GM21360 (cell line): ENCODE measurements at regions not wholly inside any gene's neighbourhood (a gene's known extent, or its start where the extent isn't known, plus 50 kb on each side); places are given as distances from the start of the nearest gene placed in this dataset.

Experiments used
- ATAC-seq: cut with Tn5 transposase; IDR thresholded peaks from one replicate; pipeline ENCODE4 v1.9.1; 2021; ENCODE audit warnings: mild to moderate bottlenecking, moderate library complexity; ENCODE audit not compliant: unreplicated experiment

DNA sequence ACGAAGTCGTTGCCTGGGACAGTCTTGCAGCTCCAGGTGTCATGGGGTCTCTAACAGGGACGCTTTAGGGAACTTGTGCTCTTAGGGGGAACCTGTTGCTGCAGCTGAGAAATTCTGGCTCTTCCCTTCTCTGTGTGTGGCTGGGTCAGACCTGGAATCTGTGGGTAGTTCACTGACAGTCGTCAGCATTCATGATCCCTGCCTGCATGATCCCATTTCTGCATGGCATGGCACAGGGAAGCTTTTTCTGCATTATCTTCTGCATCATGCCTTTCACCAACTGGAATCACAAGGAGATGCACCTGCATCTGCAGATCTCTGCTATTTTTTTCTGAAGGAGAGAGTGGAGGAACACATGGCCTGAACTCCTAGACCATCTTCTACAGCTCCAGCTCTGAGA, 85.6 kb downstream of the SOX9 start:
- no peak for ATAC-seq

DNA sequence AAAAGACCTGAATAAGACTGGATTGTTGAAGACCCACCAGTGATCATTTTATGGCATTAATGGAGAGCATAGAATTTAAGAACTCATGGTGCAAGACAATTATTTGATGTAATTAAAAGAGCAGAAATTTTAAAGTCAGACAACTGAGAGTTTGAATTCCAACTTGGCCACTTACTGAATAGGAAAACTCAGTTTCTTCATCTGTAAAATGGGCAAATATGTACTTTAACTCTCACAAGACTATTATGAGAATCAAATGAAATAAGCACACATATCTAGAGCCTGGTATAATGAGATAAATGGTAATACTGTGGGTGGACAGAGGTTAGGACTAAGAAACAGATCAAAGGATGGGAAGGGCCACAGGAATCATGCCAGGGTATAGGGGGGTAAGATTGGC, 88.0 kb downstream of the SOX9 start:
- ATAC-seq: no peak

DNA sequence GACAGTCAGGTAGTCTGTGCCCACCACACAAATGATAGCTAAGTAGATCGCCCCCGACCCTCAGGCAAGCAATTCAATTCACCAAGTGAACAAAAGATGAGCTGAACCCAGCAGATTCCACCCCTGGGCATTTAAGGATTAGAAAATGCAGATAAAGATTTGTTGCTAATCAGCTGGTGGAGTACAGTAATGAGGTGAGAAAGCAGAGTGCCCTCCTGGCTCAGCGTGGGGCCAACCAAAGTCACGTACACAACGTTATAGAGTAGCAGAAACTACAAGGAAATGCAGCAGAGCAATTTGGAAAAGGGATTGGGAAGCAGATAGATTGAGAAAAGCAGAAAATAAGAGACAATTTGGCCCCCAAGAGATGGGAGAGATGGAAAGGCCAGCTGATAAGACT, 91.2 kb downstream of the SOX9 start:
- ATAC-seq: no peak

DNA sequence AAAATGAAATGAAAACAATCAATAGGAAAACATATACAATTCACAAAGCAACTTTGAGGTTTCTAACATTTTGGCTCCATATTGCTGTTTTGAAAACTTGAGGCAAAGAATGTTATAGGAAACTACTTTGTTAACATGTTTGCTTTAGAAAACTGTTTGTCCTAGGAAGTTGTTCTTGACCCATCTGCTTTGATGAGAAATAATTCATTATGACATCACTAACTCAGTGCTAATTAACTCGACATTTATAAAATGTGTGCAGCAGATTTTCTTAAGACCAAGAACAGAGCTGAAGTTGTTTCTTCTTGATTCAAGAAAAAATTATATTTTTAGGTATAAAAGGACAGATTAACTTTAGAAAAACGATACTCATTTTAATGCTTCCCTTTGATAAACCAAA, 94.7 kb downstream of the SOX9 start:
- no peak for ATAC-seq

DNA sequence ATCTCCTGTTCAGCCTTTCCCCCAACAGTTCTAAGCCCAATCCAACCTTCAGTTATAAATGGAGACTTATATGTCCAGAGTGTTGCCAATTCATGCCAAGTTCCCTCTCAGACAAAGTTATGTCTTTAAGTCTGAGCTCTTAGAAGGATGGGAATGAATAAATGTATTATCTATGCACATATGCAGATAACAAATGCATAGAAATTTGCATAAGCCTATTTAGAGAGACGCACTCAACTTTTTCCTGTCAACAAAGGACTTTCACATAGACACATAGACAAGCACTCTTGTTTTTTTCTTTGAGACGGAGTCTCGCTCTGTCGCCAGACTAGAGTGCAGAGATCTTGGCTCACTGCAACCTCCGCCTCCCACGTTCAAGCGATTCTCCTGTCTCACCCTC, 95.1 kb downstream of the SOX9 start:
- no peak for ATAC-seq

DNA sequence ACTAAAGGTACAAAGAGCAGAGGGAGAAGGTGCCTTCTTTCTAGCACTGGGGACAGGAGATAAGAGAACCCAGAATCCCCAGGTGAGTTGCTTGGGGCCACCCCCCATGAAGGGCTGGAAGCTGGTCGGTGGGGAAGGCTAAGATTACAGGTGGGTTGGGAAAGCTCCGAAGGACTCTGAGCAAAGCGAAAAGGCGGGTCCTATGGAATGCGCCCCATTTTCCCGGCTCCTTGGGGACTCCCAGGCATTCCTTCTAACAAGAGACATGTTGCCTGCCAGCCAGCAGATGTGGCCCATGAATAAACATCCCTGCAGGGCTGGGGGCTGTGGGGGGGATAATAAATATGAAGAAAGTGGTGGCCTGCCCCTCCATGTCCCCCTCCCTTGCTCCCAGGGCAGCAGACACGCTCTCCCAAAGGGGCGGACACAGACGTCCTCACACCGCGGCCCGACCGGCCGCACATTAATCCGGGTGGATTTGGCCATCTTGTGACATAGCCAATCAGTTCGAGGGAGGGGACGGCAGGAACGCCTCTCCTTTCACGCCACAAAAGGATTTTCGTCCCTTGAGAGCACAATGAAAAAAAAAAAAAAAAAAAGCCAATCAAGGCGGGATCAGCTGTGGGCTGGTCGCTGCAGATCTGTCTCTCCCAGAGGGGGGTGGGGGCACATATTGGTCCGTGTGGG, 98.5 kb downstream of the SOX9 start:
- ATAC-seq: no peak

DNA sequence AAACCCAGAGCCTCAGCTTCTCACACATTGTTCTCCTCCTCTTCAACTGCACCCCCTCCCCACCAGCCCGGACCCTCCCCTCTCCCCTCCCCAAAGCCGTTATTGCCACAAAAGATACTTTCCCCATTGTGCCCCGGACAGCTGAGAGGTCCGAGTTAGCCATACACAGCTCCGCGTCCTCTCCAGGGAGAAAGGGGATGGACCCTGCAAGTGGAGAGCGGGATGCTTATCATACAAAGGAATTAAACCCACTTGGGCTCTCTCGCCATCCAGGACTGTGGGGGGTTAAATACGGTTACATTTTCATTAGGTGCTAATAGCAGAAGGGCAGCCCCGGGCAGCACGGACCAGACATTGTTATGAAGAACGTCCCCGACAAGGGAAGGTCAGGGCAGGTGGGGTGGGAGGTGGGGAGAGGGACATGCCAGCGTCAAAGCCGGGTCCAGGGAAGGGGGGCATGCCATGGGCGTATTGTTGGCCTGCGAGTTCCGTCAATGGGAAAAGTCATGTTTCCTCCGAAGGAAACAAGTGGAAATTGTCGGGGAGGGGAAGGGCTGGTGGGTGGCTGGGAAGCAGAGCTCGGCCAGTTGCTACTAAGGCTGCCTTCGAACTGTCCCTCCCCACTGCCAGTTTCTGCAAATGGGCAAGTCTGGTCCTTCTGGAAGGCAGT, 99.1 kb downstream of the SOX9 start:
- ATAC-seq: no peak

DNA sequence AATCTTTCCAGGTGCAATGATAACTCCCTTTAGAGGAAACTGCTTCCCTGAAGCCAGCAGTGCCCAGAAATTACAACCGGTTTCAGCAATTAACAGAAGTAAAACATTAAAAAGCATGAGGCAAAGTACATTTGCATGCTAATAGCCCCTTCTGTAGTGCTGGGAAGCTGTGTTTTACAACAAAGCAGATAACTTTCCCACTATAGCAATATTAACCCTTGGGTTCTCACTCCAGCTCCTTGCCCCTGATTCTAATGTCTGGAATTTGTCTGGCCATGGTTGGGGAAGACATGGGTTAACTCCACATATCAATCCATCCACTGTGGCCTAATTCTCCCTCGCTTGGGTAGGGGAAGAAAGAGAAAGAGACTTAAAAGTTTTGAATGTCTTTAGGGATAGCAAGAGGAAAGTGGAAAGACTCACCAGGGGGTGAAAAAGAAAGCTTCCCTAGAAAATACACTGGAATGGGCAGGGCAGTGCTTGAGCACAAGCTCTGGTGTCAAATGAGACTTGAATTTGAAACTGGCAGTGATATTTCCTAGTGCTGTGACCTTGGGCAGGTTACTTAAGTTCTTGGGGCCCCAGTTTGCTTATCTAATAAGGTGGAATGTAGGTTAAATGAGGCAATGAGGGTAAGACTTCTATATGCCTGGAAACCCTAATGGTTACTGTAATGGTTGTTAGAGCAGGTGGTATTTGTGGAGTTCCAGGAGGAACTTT, 102.0 kb downstream of the SOX9 start:
- ATAC-seq: no peak

DNA sequence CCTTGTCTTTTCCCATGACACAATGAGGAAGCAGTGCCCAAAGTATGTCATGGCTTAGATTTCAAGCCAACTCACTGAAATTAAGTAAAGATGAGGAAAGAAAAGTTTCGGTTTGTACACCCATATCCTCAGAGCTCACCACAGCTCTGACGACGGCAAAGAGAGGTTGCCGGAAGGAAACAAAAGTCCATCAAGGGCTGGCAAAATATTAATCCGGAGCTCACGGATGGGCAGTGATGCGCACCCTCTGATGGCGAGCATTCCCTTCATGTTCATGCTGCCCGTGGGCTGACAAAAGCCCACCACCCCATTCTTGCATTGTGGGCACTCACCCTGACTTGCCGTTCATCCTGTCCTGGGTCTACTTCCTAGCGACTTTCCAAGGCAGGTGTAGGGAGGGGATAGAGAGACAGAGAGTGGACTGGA, 103.1 kb downstream of the SOX9 start:
- ATAC-seq: no peak

DNA sequence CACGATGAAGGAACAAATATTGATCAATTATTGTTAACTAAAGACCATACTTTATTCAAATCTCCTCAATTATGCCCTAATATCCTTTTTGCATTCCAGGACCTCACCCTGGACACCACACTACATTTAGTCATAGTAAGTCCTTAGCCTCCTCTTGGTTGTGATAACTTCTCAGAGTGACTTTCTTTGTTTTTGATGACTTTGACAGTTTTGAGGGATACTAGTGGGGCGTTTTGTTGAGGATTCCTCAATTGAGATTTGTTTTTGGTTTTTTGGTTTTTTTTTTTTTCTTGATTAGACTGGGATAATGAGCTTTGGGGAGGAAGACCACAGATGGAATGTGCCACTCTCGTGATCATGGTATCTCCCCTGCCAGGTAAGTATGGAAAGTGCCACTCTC, 105.5 kb downstream of the SOX9 start:
- ATAC-seq: no peak

DNA sequence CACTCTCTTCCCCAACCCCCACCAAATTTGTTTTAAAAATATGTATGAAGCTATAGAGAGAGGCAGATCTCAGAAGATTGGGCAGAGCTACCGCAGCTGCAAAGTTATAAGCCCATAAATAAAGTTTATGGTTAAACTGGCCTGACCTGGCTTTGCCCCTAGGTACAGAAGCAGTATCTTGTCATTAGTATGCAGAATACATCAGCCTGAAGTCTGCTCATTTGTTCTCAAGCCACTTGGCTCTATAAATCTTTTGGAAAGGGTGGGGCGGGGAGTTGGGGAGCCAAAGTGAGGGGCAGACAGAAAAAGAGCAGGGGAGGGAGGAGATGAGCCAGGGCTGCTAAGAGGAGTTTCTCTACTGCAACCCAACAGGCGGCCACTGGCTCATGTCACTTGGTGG, 113.2 kb downstream of the SOX9 start:
- no peak for ATAC-seq

DNA sequence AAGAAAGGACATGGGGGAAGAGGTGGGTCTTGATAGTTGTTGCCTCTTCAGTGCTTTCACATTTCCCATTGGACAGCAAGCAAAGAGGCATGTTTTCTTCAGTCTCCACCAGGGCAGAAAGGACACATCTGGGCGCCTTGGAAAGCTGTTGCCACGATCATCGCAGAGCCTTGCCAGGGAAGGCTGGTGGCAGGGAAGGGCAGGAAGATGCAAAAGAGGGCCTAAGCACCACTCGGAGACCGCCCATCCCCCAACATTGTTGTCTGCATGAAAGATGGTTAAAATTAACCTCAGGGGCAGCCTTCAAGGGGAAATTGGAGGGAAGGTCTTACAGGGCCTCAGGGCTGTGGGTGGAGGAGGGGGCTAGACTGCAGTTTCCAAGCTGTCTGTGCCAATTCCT, 114.2 kb downstream of the SOX9 start:
- no peak for ATAC-seq

DNA sequence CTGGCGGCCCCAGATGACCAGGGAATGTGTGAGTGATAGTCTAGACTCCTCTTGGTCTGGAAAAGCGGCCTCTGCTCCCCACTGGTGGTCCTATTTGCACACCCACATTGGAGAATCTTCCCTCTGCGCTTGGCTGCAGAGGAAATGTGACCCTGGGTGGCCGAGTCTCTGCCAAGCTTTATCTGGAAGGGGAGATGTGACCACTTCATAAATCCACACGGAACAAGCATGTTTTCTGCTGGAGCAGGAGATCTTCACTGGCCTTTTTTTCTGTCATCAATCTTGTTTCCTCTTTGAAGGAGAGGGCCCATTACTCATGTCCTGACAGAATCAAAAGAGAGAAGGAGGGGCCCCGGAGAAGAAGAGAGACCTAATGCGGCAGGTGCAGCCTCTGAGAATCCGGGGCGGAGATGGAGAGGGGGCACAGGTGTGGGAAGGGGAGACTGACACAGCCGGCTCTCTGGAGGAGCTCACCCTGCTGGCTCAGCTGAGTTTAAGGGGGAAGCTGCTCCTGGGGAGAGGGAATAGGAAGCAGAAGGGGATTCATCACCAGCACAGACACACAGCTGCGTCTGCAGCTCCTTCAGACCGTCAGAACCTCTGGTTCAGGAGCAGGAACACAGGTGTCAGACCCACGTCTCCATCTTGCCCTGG, 116.3 kb downstream of the SOX9 start:
- no peak for ATAC-seq

DNA sequence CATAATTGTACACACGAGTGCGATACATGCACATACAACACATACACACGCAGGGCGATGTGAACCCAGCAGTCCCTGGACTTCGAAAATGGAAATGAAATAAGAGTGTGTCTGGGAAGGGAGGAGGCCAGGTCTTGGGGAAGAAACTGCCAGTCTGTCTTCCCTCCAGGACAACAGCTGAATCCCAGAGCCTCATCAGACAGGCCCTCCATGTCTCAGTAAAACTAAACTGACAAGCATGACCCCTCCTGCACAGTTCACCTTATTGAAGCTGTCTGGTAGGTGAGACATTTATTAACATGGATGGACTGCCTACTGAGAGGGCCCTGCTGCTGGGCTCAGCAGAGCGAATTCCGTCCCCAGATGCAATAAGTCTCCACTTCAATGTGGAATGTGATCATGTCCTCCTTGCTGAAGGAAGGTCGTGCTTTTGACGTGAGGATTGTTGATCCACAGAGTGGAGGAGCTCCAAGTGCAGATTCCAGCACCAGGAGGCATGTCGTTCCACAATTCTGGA, 117.4 kb downstream of the SOX9 start:
- no peak for ATAC-seq

DNA sequence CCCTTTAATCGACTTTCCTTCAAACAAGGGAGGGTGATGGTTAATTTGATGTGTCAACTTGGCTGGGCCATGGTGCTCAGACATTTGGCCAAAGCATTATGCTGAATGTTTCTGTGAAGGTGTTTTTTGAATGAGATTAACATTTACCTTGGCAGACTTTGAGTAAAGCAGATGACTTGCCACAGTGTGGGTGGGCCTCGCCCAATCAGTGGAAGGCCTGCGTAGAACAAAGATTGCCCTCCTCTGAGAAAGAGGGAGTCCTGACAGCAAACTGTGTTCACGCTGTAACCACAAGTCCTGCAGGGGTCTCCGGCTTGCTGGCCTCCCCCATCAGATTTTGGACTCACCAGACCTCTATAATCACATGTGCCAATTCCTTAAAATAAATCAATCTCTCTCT, 118.7 kb downstream of the SOX9 start:
- no peak for ATAC-seq

DNA sequence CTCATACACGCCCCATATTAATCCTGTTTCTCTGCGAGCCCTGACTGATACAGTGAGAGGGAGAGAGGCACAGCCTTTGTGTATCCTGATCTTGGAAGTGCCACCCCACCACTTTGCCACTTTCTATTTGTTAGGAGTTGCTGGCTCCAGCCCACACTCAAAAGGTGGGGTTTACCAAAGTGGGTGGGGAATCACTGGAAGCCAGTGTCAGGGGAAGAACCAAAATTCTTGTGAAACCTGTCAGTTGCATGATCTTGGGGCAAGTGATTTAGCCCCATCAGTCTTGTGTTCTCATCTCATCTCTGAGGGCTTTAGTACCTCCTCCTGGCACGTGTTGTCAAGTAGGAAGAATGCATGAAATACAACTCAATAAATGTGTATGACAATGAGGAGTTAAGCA, 119.5 kb downstream of the SOX9 start:
- no peak for ATAC-seq

DNA sequence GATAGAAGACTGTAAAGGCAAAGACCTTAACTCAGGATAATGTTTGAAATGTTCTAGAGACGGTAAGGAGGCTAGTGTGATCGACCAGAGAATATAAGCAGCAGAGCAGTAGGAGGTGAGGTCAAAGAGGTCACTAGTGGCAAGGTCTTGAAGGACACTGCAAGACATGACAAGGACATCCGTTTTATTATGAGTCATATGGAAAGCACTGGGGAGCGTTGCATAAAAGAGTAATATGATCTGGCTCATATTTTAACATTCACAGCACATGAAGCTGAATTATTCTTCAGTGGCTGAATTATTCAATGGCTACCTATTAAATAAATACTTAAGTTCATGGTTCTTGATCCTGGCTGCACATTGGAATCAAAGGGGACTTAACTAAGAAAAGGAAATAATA, 123.7 kb downstream of the SOX9 start:
- ATAC-seq: no peak

DNA sequence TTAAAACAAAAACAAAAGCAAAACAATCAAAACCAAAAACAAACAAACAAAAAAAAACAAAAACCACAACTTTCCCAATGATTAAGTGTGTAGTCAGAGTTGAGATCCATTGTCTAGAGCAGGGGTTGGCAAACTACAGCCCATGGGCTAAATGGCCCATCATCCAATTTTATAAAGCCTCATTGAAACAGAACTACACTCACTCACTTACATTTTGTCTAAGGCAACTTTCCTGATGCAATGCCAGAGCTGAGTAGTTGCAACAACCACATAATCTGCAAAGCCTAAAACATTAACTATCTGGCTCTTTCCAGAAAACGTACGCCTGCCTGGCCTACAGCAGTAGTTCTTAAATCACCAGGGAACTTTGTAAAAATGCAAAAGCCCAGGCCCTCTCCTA, 124.1 kb downstream of the SOX9 start:
- no peak for ATAC-seq

DNA sequence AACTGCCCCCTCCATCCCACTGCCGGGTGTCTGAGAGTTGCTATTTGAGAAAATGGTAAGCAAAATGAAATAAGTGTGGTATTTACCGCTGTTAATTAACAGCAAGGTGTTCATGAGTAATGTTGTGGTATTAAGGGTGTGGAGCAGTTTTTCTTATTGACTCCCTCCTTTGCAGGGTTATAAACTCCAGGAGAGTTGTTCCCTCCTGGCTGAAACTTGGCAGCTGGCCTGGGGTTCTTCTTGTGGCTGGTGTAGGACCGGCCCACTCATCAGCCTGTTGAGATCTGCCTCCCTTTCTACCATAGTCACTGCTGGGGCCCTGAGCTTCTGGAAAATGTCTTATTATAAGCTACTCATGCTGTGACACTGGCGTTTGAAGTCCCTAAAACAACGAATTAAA, 128.6 kb downstream of the SOX9 start:
- ATAC-seq: no peak

DNA sequence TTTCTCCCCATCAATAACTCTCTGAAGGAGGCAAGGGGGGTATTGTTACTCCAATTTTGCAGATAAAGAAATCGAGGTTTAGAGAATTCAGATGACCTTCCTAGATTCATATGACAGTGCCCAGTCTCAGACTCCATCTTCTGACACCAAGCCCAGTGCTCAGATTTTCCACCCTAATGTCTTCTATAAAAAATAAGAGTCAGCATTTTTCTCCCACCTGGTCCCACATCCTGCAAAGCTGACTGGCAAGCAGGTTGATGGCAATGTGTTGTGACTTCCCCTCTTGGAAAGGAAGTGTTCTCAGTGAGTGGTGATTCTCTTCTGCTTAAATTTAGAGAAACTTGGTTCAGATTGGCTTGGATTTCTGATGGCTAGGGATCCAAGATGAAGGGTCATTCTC, 129.4 kb downstream of the SOX9 start:
- ATAC-seq: no peak

DNA sequence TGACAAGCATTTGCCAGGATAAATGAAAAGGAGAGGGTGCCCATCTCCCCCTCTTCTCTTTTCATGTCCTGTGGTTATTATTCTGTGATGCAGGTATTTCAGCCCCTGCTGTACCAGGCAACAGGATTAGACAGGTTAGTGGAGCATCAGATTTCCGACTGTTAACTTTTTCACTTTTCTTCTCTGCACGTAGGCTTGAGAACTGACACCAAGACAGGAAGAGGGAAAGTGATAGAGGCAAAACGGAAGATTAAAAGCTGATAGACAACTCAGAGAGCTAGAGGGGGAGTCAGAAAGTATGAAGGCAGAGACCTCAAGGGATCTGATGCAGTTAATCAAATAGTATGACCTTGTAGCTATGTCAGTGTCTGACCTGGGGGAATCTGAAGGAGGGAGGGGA, 132.8 kb downstream of the SOX9 start:
- ATAC-seq: no peak
